SK-N-SH (cell line): ENCODE measurements at regions not wholly inside any gene's neighbourhood (a gene's known extent, or its start where the extent isn't known, plus 50 kb on each side); places are given as distances from the start of the nearest gene placed in this dataset.

Experiments used
- CTCF ChIA-PET: fragments of 300-600, 350-600 bp; formaldehyde crosslinking; extraction: SDS; loops from one replicate; lab custom pipeline; 2021; lab: Yijun Ruan, JAX
- POLR2A ChIA-PET: fragments of 350-600 bp; sonication (Branson Sonifier 250); formaldehyde crosslinking; extraction: SDS; loops from one replicate; lab custom pipeline; 2020; ENCODE audit warnings: antibody characterized with exemption, inconsistent platforms; lab: Yijun Ruan, JAX
- DNase-seq: peaks from one replicate; pipeline ENCODE4 v3.0.0; 2012
- H2AFZ ChIP-seq: fragments of 200-600 bp; sonication (generic); 2 replicates; pipeline ENCODE4 v1.8.1; 2016; ENCODE audit warnings: antibody characterized with exemption, mild to moderate bottlenecking, low read depth
- H3F3A ChIP-seq: fragments of 200-600 bp; sonication (generic); replicated peaks from 2 replicates; pipeline ENCODE3; 2016; ENCODE audit warnings: antibody characterized with exemption, mild to moderate bottlenecking; ENCODE audit not compliant: insufficient read depth
- H3K27ac ChIP-seq, 2 experiments: fragments of 200-500 bp in 1 of 2; fragments of 200-600 bp in 1 of 2; sonication (Bioruptor generic) in 1 of 2; sonication (generic), shearing (Covaris generic) in 1 of 2; 2 replicates each; pipeline versions ENCODE4 v1.5.1 to v1.6.1; 2014 to 2016; ENCODE audit warnings: low read depth in 2 of 2, inconsistent platforms in 1 of 2, low read length in 1 of 2, mild to moderate bottlenecking in 1 of 2, mixed read lengths in 1 of 2
- H3K27me3 ChIP-seq: fragments of 200-600 bp; sonication (generic), shearing (Covaris generic); 2 replicates; pipeline ENCODE4 v1.6.1; 2016; ENCODE audit warnings: mixed run types; ENCODE audit not compliant: insufficient read depth
- H3K36me3 ChIP-seq, 2 experiments: fragments of 200-500 bp in 1 of 2; fragments of 200-600 bp in 1 of 2; sonication (Bioruptor generic) in 1 of 2; sonication (generic) in 1 of 2; replicated peaks in 1 of 2; 2 replicates each; pipeline versions ENCODE3 to v1.5.1; 2014 to 2016; ENCODE audit warnings: low read length in 1 of 2, mild to moderate bottlenecking in 1 of 2; ENCODE audit not compliant: insufficient read depth in 2 of 2, control insufficient read depth in 1 of 2
- H3K4me1 ChIP-seq, 2 experiments: fragments of 200-500 bp in 1 of 2; fragments of 200-600 bp in 1 of 2; sonication (Bioruptor generic) in 1 of 2; sonication (generic), shearing (Covaris generic) in 1 of 2; 2 replicates each; pipeline versions ENCODE4 v1.5.1 to v1.6.1; 2014 to 2016; ENCODE audit warnings: low read depth in 1 of 2, low read length in 1 of 2, mixed run types in 1 of 2; ENCODE audit not compliant: insufficient read depth in 2 of 2, control insufficient read depth in 1 of 2
- H3K4me2 ChIP-seq: fragments of 200-600 bp; sonication (generic), shearing (Covaris generic); 2 replicates; pipeline ENCODE4 v1.6.1; 2017; ENCODE audit warnings: mixed run types
- H3K4me3 ChIP-seq, 2 experiments: fragments of 200-500 bp in 1 of 2; fragments of 200-600 bp in 1 of 2; sonication (Bioruptor generic) in 1 of 2; sonication (generic), shearing (Covaris generic) in 1 of 2; 2 replicates each; pipeline versions ENCODE4 v1.5.1 to v1.8.1; 2014 to 2016; ENCODE audit warnings: low read depth in 2 of 2, inconsistent platforms in 1 of 2, low read length in 1 of 2, mild to moderate bottlenecking in 1 of 2, mixed read lengths in 1 of 2, moderate library complexity in 1 of 2
- H3K79me2 ChIP-seq: fragments of 200-600 bp; sonication (generic); 2 replicates; pipeline ENCODE4 v1.8.1; 2017; ENCODE audit warnings: mild to moderate bottlenecking; ENCODE audit not compliant: insufficient read depth
- H3K9ac ChIP-seq: fragments of 200-600 bp; sonication (generic); 2 replicates; pipeline ENCODE4 v1.6.1; 2017; ENCODE audit warnings: mixed run types
- H3K9me2 ChIP-seq: fragments of 200-600 bp; sonication (generic); 2 replicates; pipeline ENCODE4 v1.6.1; 2017; ENCODE audit warnings: mixed run types
- H3K9me3 ChIP-seq: fragments of 200-600 bp; sonication (generic); 2 replicates; pipeline ENCODE4 v1.6.1; 2017; ENCODE audit warnings: mixed run types, mild to moderate bottlenecking, moderate library complexity
- H4K20me1 ChIP-seq: fragments of 200-600 bp; sonication (generic); 2 replicates; pipeline ENCODE4 v1.6.1; 2017; ENCODE audit warnings: mild to moderate bottlenecking, mixed run types; ENCODE audit not compliant: insufficient read depth
- EP300 ChIP-seq, 2 experiments: IDR thresholded peaks; 2 replicates each; pipeline versions ENCODE4 v1.4.0 to v1.6.1; 2012; ENCODE audit warnings: borderline replicate concordance in 1 of 2, low read depth in 1 of 2, low read length in 1 of 2
- EZH2phosphoT487 ChIP-seq: fragments of 200-600 bp; sonication (generic); IDR thresholded peaks from 2 replicates; pipeline ENCODE4 v1.6.1; 2017; ENCODE audit warnings: low read depth, mixed run types, mild to moderate bottlenecking, antibody characterized with exemption, moderate library complexity, borderline replicate concordance
- FOSL2 ChIP-seq: IDR thresholded peaks from 2 replicates; pipeline ENCODE4 v1.4.0; 2012; ENCODE audit warnings: low read depth, mild to moderate bottlenecking, moderate library complexity, borderline replicate concordance
- FOXM1 ChIP-seq: IDR thresholded peaks from 2 replicates; pipeline ENCODE4 v1.4.0; 2012; ENCODE audit warnings: low read depth, mild to moderate bottlenecking
- GATA2 ChIP-seq: sonication (generic); formaldehyde crosslinking; IDR thresholded peaks from 2 replicates; pipeline ENCODE4 v1.5.0; 2020; ENCODE audit warnings: mild to moderate bottlenecking, missing genetic modification reagents
- JUND ChIP-seq: IDR thresholded peaks from 2 replicates; pipeline ENCODE4 v1.4.0; 2012
- NFIC ChIP-seq: IDR thresholded peaks from 2 replicates; pipeline ENCODE4 v1.4.0; 2012; ENCODE audit warnings: borderline replicate concordance
- RCOR1 ChIP-seq: fragments of 150-350 bp; IDR thresholded peaks from 2 replicates; pipeline ENCODE4 v1.6.1; 2017; ENCODE audit warnings: antibody characterized with exemption, low read length
- TCF12 ChIP-seq: IDR thresholded peaks from 2 replicates; pipeline ENCODE4 v1.4.0; 2012
- WGBS: methylation state at CpG from one replicate; pipeline ENCODE4 v1.1.6; 2017; ENCODE audit warnings: low lambda C conversion rate; 5-methylcytosine and 5-hydroxymethylcytosine counted together
- TF ChIP-seq, protein P1 (sequence below): IDR thresholded peaks from 2 replicates; pipeline ENCODE4 v1.4.0; 2012; ENCODE audit warnings: low read depth
- TF ChIP-seq, protein P2 (sequence below): fragments of 150-350 bp; IDR thresholded peaks from 2 replicates; pipeline ENCODE4 v1.6.1; 2017; ENCODE audit warnings: antibody characterized with exemption, low read length, low read depth, borderline replicate concordance
- TF ChIP-seq, protein P3 (sequence below): IDR thresholded peaks from 2 replicates; pipeline ENCODE4; 2012

- TF ChIP-seq TCF12 (peak; percentile 60), GATA2 (CRISPR knock-in tag) (no peak), JUND (peak; percentile 32), FOXM1 (peak; percentile 78), RCOR1 (no peak), FOSL2 (peak; percentile 69; the same call in 1 of the 2 replicates), NFIC (peak; percentile 72), EP300 (IDR thresholded peaks at IDR 0.05; ENCODE audit: borderline replicate concordance in 1 of 2, low read depth in 1 of 2, low read length in 1 of 2) (peak in 1 of 2 experiments; percentile 50; a peak in 1 of 4 replicates)
- TF ChIP-seq, protein P1, sequence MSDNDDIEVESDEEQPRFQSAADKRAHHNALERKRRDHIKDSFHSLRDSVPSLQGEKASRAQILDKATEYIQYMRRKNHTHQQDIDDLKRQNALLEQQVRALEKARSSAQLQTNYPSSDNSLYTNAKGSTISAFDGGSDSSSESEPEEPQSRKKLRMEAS, result 0 out of 2 replicates have a peak, but pooled peaks have one; percentile 31
- TF ChIP-seq, protein P2, sequence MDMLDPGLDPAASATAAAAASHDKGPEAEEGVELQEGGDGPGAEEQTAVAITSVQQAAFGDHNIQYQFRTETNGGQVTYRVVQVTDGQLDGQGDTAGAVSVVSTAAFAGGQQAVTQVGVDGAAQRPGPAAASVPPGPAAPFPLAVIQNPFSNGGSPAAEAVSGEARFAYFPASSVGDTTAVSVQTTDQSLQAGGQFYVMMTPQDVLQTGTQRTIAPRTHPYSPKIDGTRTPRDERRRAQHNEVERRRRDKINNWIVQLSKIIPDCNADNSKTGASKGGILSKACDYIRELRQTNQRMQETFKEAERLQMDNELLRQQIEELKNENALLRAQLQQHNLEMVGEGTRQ, result no peak
- TF ChIP-seq, protein P3, sequence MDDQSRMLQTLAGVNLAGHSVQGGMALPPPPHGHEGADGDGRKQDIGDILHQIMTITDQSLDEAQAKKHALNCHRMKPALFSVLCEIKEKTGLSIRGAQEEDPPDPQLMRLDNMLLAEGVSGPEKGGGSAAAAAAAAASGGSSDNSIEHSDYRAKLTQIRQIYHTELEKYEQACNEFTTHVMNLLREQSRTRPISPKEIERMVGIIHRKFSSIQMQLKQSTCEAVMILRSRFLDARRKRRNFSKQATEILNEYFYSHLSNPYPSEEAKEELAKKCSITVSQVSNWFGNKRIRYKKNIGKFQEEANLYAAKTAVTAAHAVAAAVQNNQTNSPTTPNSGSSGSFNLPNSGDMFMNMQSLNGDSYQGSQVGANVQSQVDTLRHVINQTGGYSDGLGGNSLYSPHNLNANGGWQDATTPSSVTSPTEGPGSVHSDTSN, result peak; percentile 29; the same call in 1 of the 2 replicates
- no peaks in the 10 kb centered on the region for H3K79me2 ChIP-seq
- peak overlapping the region; percentile 45 for H3K4me2 ChIP-seq
- H3K9me2 ChIP-seq, result no peaks in the 10 kb centered on the region
- H3K9me3 ChIP-seq, result no peaks in the 10 kb centered on the region
- peak overlapping the region; percentile 36; the same call in 1 of the 2 replicates for H2AFZ ChIP-seq
- H3K4me1 ChIP-seq, result peaks cover 0 to 10% of the 10 kb centered on the region in 2 experiments; a peak in 2 of 4 replicates
- H3K36me3 ChIP-seq, result no peaks in the 10 kb centered on the region
- DNase-seq, result no peak
- CTCF ChIA-PET, result interaction anchor here (1.3 kb wide), 1 partner anchor 21 kb away, joined by 7 read pairs; no protein-coding TSS in a partner anchor
- POLR2A ChIA-PET, result no interaction called here
- H3K27me3 ChIP-seq, result no peaks in the 10 kb centered on the region
- H4K20me1 ChIP-seq, result no peaks in the 10 kb centered on the region
- H3K27ac ChIP-seq, result peak overlapping the region in 1 of 2 experiments; percentile 98; a peak in 2 of 4 replicates
- peaks cover 22% of the 10 kb centered on the region for H3F3A ChIP-seq
- no peak overlapping the region for H3K4me3 ChIP-seq
- H3K9ac ChIP-seq, result peak overlapping the region; percentile 69
- WGBS, result 4% methylated on average over 1 of the region's 1 CpG
Observed at GRCh38 chr6:56334937-56335336, 87.6 kb upstream of the COL21A1 start.

DNA sequence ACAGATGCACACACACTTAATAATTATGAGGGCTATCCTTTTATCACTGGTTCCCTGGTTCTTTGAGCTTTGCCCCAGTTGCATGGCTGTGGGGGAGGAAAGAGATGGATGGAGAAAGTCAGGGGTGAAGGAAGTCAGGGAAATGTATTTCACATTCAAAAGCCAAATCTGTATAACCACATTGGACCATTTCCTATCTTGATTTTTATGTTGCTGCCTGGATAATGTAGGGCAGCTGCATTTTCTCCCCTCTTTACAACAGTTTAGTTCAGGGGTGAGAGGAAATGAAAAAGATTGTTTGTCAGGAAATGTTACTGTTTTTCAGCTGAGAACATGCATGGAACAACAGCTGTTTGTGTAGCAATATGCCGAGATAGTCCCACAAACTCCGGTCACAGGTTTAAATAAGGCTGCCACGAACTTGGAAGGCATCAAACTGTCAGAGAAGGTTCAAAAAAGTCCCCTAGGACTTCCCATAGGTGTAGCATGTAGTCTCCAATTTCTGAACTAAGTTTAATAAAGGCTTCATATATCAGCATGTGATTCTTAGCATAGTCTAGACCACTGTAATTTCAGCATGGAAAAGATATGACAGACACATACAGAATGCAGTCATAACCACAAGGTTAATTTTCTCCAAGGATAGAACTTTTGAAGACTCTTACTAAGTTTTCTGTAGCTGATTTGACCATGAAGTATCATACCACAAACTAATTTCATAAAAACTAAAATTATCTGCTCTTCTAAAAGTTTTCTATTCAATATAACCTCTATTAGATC is 82.1 kb upstream of the COL21A1 start:
- POLR2A ChIA-PET, result no interaction called here
- no peak overlapping the region for H3K9ac ChIP-seq
- H3K79me2 ChIP-seq, result no peaks in the 10 kb centered on the region
- peak overlapping the region; percentile 42 to 50 for H3K27ac ChIP-seq
- H2AFZ ChIP-seq, result no peak overlapping the region
- no peak for TF ChIP-seq EZH2phosphoT487
- H4K20me1 ChIP-seq, result no peaks in the 10 kb centered on the region
- no peaks in the 10 kb centered on the region for H3K36me3 ChIP-seq
- no peak overlapping the region for H3K4me2 ChIP-seq
- H3K9me2 ChIP-seq, result no peaks in the 10 kb centered on the region
- no peak for DNase-seq
- 86% methylated on average over 3 of the region's 3 CpGs for whole genome bisulfite sequencing
- H3F3A ChIP-seq, result peaks cover 13% of the 10 kb centered on the region
- H3K4me3 ChIP-seq, result no peak overlapping the region
- no peaks in the 10 kb centered on the region for H3K27me3 ChIP-seq
- CTCF ChIA-PET, result interaction anchor here (0.6 to 5.8 kb wide), 6 partner anchors 14 to 674 kb away, joined by 3 to 22 read pairs (median 4); no protein-coding TSS in a partner anchor
- peaks cover 5 to 10% of the 10 kb centered on the region in 2 experiments; a peak in 3 of 4 replicates for H3K4me1 ChIP-seq
- no peaks in the 10 kb centered on the region for H3K9me3 ChIP-seq
